ENCODE measurements at regions not wholly inside any gene's neighbourhood (a gene's known extent, or its start where the extent isn't known, plus 50 kb on each side); places are given as distances from the start of the nearest gene placed in this dataset.

GRCh38 chr9:88692827-88693226 lies 157.8 kb downstream of the NXNL2 start:
- Histone ChIP-seq H3K36me3 (ENCODE audit: control insufficient read depth in 2 of 2, insufficient read depth in 2 of 2, low read length in 1 of 2) (no peaks in the 10 kb centered on the region), H2AFZ (ENCODE audit: control insufficient read depth, low read depth, low read length) (no peak overlapping the region), H3K4me3 (no peak overlapping the region), H3K4me2 (ENCODE audit: control insufficient read depth, insufficient read depth) (no peak overlapping the region), H3K9me3 (replicated peaks; ENCODE audit: control insufficient read depth, insufficient read depth, low read length) (no peaks in the 10 kb centered on the region), H3K27ac (ENCODE audit: control insufficient read depth, insufficient read depth) (no peak overlapping the region), H3K79me2 (ENCODE audit: control insufficient read depth, insufficient read depth, low read length) (no peaks in the 10 kb centered on the region), H3K27me3 (replicated peaks in 1 of 2; ENCODE audit: control insufficient read depth in 2 of 2, insufficient read depth in 2 of 2, low read length in 1 of 2) (no peaks in the 10 kb centered on the region), H4K20me1 (ENCODE audit: control insufficient read depth, insufficient read depth) (no peaks in the 10 kb centered on the region), H3K4me1 (ENCODE audit: control insufficient read depth, insufficient read depth, low read length) (no peaks in the 10 kb centered on the region), H3K9ac (ENCODE audit: control insufficient read depth, insufficient read depth, low read length) (no peak overlapping the region)
- ChIA-PET CTCF (no interaction called here), RAD21 (ENCODE audit: unreplicated experiment) (no interaction called here), SMC1A (ENCODE audit: uncharacterized antibody, unreplicated experiment) (no interaction called here), POLR2A (no interaction called here)
- ATAC-seq (no peak; the same call in 2 of the 3 replicates), DNase-seq (ENCODE audit: low read depth, low spot score) (no peak), FAIRE-seq (no peak)
- BruUV-seq (replicated peaks), result no TSS peak
- intact Hi-C loops (cut with micrococcal nuclease; ENCODE audit: unreplicated experiment) (no loop called here), in situ Hi-C loops (cut with MboI) (no loop called here)
- TF ChIP-seq RUNX3 (IDR thresholded peaks at IDR 0.05; ENCODE audit: low read length) (peak; percentile 18; the same call in 1 of the 2 replicates), SMAD1 (IDR thresholded peaks at IDR 0.05; ENCODE audit: low read depth, partially characterized antibody) (no peak)
- 53% methylated on average over 2 of the region's 2 CpGs for WGBS (ENCODE audit: insufficient coverage, insufficient replicate concordance, low lambda C conversion rate, missing lambda C conversion rate)

GRCh38 chr9:88694625-88695024 lies 159.6 kb downstream of the NXNL2 start:
- Histone ChIP-seq H3K9ac (ENCODE audit: control insufficient read depth, insufficient read depth, low read length) (no peak overlapping the region), H3K36me3 (ENCODE audit: control insufficient read depth in 2 of 2, insufficient read depth in 2 of 2, low read length in 1 of 2) (no peaks in the 10 kb centered on the region), H3K4me3 (no peak overlapping the region), H3K27me3 (replicated peaks in 1 of 2; ENCODE audit: control insufficient read depth in 2 of 2, insufficient read depth in 2 of 2, low read length in 1 of 2) (no peaks in the 10 kb centered on the region), H3K4me2 (ENCODE audit: control insufficient read depth, insufficient read depth) (no peak overlapping the region), H3K4me1 (ENCODE audit: control insufficient read depth, insufficient read depth, low read length) (no peaks in the 10 kb centered on the region), H3K9me3 (replicated peaks; ENCODE audit: control insufficient read depth, insufficient read depth, low read length) (no peaks in the 10 kb centered on the region), H3K27ac (ENCODE audit: control insufficient read depth, insufficient read depth) (no peak overlapping the region), H2AFZ (ENCODE audit: control insufficient read depth, low read depth, low read length) (no peak overlapping the region), H3K79me2 (ENCODE audit: control insufficient read depth, insufficient read depth, low read length) (no peaks in the 10 kb centered on the region), H4K20me1 (ENCODE audit: control insufficient read depth, insufficient read depth) (no peaks in the 10 kb centered on the region)
- in situ Hi-C loops (cut with MboI) (no loop called here), intact Hi-C loops (cut with micrococcal nuclease; ENCODE audit: unreplicated experiment) (no loop called here)
- 54% methylated on average over 12 of the region's 12 CpGs for WGBS (ENCODE audit: insufficient coverage, insufficient replicate concordance, low lambda C conversion rate, missing lambda C conversion rate)
- FAIRE-seq (no peak), DNase-seq (ENCODE audit: low read depth, low spot score) (no peak), ATAC-seq (no peak)
- TF ChIP-seq IKZF2 (IDR thresholded peaks at IDR 0.05), result no peak
- no peak for TF ChIP-seq RFX5 (IDR thresholded peaks at IDR 0.05; ENCODE audit: low read depth, low read length)
- TF ChIP-seq ATF7 (IDR thresholded peaks at IDR 0.05; ENCODE audit: low read depth), result no peak
- ChIA-PET POLR2A (no interaction called here), CTCF (no interaction called here), SMC1A (ENCODE audit: uncharacterized antibody, unreplicated experiment) (no interaction called here), RAD21 (ENCODE audit: unreplicated experiment) (no interaction called here)
- no TSS peak for BruUV-seq (replicated peaks)
